RWPE2 (cell line): ENCODE measurements at regions not wholly inside any gene's neighbourhood (a gene's known extent, or its start where the extent isn't known, plus 50 kb on each side); places are given as distances from the start of the nearest gene placed in this dataset.
A peak's percentile ranks its signal among the peaks of the same experiment; 100 is the strongest.

ENCODE experiments used
- ATAC-seq: fragments of 200-7000 bp; cut with Tn5 transposase; 3 replicates; pipeline ENCODE4 v1.9.1; 2021; ENCODE audit warnings: low read depth
- DNase-seq: peaks from one replicate; pipeline ENCODE4 v3.0.0-alpha.2; 2020; ENCODE audit warnings: low spot score
- H3K27ac ChIP-seq: fragments of 450-650 bp; 2 replicates; pipeline ENCODE4 v1.5.1; 2017; ENCODE audit warnings: mild to moderate bottlenecking; ENCODE audit not compliant: poor library complexity, severe bottlenecking
- H3K27me3 ChIP-seq: fragments of 250-450 bp; sonication (Bioruptor Pico); 2 replicates; pipeline ENCODE4 v1.5.1; 2021; ENCODE audit warnings: mild to moderate bottlenecking, moderate library complexity; ENCODE audit not compliant: insufficient read depth, poor library complexity, severe bottlenecking
- H3K36me3 ChIP-seq: fragments of 250-450 bp; sonication (Bioruptor Pico); 2 replicates; pipeline ENCODE4 v1.5.1; 2020; ENCODE audit warnings: low read depth, mild to moderate bottlenecking, moderate library complexity
- H3K4me1 ChIP-seq: fragments of 250-450 bp; sonication (Bioruptor Pico); 2 replicates; pipeline ENCODE4 v1.5.1; 2021; ENCODE audit warnings: mild to moderate bottlenecking, moderate library complexity; ENCODE audit not compliant: insufficient read depth, poor library complexity, severe bottlenecking
- H3K4me3 ChIP-seq: fragments of 250-450 bp; sonication (Bioruptor Pico); 2 replicates; pipeline ENCODE4 v1.5.1; 2021; ENCODE audit warnings: mild to moderate bottlenecking, moderate library complexity; ENCODE audit not compliant: severe bottlenecking
- H3K9me3 ChIP-seq: fragments of 250-450 bp; sonication (Bioruptor Pico); 2 replicates; pipeline ENCODE4 v1.5.1; 2021; ENCODE audit warnings: mild to moderate bottlenecking, moderate library complexity; ENCODE audit not compliant: severe bottlenecking
- TF ChIP-seq, protein P1 (sequence below): fragments of 450-650 bp; IDR thresholded peaks from one replicate; pipeline ENCODE4 v1.5.1; 2017; ENCODE audit warnings: mild to moderate bottlenecking, moderate library complexity; ENCODE audit not compliant: poor library complexity, severe bottlenecking

DNA sequence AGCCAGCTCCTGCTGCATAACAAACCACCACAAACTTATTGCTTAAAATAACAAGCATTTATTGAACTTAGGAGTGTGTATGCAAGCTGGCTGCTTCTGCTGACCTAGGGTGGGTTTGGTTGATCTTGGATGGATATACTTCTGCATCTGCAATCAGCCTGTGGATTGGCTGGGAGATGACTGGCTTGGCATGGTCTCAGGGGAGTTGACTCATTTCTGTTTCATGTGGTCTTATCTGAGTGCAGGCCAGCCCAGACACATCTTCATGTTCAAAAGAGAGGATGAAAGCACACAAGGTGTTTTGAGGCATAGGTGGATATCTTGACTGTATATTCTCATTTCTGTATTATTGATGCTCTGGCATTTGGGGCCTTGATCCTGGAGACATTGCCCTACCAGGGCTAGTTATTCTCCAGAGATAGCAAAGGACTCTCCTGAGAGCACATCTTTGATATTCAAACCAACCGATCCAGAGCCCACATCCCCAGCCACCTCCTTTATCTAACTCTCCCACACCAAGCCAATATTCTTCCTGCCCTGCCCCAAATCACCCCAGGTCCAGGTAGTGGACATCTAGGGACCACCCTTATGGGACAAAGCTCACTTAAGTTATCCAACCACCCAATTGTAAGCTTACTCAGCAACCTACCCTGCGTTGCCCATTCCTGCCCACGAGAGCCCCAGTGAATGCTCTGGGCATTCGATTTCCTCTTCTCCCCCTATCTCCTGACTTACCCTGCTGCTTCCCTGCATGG lies 350.8 kb downstream of the PTPRU start:
- DNase-seq: no peak
- Histone ChIP-seq H3K27ac (no peak overlapping the region), H3K9me3 (peaks cover 4% of the 10 kb centered on the region), H3K4me1 (peaks cover 26% of the 10 kb centered on the region), H3K4me3 (no peak overlapping the region), H3K36me3 (no peaks in the 10 kb centered on the region), H3K27me3 (no peaks in the 10 kb centered on the region)
- TF ChIP-seq, protein P1, sequence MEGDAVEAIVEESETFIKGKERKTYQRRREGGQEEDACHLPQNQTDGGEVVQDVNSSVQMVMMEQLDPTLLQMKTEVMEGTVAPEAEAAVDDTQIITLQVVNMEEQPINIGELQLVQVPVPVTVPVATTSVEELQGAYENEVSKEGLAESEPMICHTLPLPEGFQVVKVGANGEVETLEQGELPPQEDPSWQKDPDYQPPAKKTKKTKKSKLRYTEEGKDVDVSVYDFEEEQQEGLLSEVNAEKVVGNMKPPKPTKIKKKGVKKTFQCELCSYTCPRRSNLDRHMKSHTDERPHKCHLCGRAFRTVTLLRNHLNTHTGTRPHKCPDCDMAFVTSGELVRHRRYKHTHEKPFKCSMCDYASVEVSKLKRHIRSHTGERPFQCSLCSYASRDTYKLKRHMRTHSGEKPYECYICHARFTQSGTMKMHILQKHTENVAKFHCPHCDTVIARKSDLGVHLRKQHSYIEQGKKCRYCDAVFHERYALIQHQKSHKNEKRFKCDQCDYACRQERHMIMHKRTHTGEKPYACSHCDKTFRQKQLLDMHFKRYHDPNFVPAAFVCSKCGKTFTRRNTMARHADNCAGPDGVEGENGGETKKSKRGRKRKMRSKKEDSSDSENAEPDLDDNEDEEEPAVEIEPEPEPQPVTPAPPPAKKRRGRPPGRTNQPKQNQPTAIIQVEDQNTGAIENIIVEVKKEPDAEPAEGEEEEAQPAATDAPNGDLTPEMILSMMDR: no peak
- peak; percentile 62 for ATAC-seq

DNA sequence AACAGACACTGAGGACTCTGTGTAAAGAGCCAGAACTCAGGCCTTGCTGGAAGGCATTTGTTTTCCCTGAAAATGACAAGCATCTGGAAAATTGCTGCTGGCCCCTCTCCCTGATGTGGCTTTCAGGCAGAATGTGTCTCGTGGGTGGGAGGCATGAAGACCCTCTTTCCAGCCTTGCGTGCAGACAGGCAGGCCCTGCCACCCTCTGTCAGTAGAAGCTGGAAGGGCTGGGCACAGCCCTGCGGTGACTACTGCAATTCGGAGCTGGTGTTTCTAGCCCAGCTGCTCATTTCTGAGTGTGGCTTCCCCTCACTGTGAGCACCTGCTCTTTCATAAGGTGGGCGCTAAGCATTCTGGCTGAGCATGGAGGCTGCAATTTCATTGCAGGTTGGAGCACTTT lies 349.9 kb downstream of the PTPRU start:
- ATAC-seq (no peak), DNase-seq (no peak)
- H3K27me3 ChIP-seq: no peaks in the 10 kb centered on the region
- TF ChIP-seq, protein P1: no peak
- no peaks in the 10 kb centered on the region for H3K36me3 ChIP-seq
- H3K4me3 ChIP-seq: no peak overlapping the region
- H3K9me3 ChIP-seq: peaks cover 4% of the 10 kb centered on the region
- H3K4me1 ChIP-seq: peaks cover 26% of the 10 kb centered on the region
- H3K27ac ChIP-seq: no peak overlapping the region

DNA sequence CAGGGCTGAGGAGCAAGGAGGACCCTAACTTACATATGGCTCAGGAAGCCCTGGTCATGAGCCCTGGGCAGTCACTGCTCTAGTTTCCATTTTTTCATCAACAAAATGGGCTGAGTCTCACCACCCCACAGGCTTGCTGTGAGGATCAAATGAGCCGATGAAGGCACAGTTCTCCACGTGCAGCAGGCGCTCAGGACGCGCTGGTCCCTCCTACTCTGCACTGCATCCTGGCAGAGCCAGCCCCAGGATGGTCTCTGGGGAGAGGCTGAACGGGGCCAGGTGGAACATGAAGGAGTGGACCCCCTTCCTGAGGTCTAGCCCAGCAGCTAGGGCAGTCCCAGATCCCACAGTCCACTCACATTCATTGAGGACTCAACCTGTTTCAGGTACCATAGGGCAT lies 349.3 kb downstream of the PTPRU start:
- H3K27me3 ChIP-seq: no peaks in the 10 kb centered on the region
- TF ChIP-seq, protein P1: no peak

DNA sequence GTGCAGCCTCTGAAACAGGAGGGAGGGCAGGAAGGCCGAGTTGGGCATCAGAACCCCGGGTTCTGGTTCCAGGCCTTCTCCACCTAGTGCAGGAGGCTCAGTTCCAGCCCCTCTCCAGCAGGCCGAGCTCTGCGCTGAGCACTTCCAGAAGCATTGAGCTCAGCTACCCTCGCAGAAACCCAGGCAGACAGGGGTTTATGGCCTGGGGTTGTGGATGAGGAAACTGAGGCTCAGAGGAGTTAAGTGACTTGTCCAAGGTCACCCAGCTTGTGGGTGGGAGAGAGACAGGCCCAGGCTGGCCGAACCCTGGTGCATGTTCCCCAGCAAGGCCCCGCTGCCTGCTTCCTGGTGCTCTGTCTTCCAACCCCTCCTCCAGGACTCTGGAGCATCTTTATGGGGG lies 348.9 kb downstream of the PTPRU start:
- H3K27ac ChIP-seq: no peak overlapping the region
- peaks cover 28% of the 10 kb centered on the region for H3K4me1 ChIP-seq
- TF ChIP-seq, protein P1: no peak
- H3K9me3 ChIP-seq: peaks cover 4% of the 10 kb centered on the region
- ATAC-seq (no peak), DNase-seq (no peak)
- H3K36me3 ChIP-seq: no peaks in the 10 kb centered on the region
- H3K27me3 ChIP-seq: no peaks in the 10 kb centered on the region
- no peak overlapping the region for H3K4me3 ChIP-seq

More for the DNA sequence above, 349.3 kb downstream of the PTPRU start:
- Histone ChIP-seq H3K9me3 (peaks cover 4% of the 10 kb centered on the region), H3K27ac (no peak overlapping the region), H3K4me1 (peaks cover 26% of the 10 kb centered on the region), H3K36me3 (no peaks in the 10 kb centered on the region), H3K4me3 (no peak overlapping the region)
- no peak for DNase-seq
- no peak for ATAC-seq

DNA sequence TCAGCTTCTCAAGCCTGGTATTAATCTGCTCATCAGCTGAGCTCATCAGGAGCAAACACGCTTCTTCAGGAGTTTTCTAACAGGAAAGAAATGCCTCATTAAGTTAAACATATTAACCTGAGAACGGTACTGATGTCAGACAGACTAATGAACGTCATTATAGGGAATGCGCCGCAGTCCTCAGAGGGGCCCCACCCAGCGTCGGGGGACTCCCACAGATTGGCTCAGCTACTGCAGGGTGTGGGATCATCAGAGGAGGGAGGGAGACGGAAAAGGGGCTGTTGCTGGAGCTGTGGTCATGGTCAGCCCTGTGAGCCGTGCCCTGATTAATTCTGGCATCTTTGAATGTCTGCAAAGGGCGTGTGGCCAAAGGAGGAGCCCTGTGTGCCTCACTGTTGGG lies 348.5 kb downstream of the PTPRU start:
- no peak for DNase-seq
- Histone ChIP-seq H3K27me3 (no peaks in the 10 kb centered on the region), H3K4me3 (no peak overlapping the region)

More for the DNA sequence above, 348.5 kb downstream of the PTPRU start:
- TF ChIP-seq, protein P1: no peak
- Histone ChIP-seq H3K27ac (peak overlapping the region; percentile 24), H3K9me3 (peaks cover 4% of the 10 kb centered on the region), H3K36me3 (no peaks in the 10 kb centered on the region), H3K4me1 (peaks cover 32% of the 10 kb centered on the region)
- ATAC-seq: no peak
